GM21528 (cell line): ENCODE measurements at regions not wholly inside any gene's neighbourhood (a gene's known extent, or its start where the extent isn't known, plus 50 kb on each side); places are given as distances from the start of the nearest gene placed in this dataset.

Experiments used
- ATAC-seq: cut with Tn5 transposase; IDR thresholded peaks from one replicate; pipeline ENCODE4 v1.9.1; 2021; ENCODE audit warnings: mild to moderate bottlenecking, moderate library complexity; ENCODE audit not compliant: unreplicated experiment, low FRiP score

- no peak for ATAC-seq
Observed at GRCh38 chr22:47240116-47240515, 477.7 kb downstream of the TBC1D22A start.

DNA sequence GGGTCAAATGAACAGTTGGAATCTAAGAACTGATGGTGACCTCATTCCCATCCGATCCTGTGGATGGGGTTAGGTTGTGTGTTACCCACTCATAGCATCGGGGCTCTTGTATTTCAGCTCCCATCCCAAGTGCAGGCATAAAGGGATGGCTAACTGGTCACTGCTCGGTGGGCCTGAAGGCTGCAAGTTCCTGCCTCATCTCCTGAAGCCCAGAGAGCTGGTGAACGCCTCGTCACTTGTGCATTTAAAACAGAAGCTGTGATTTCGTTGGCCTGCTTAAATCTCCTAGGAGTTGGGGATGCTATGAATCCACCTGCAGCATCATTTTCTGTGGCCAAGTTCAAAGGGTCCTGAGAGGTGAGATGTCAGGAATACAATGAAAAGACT is 477.0 kb downstream of the TBC1D22A start:
- no peak for ATAC-seq

- no peak for ATAC-seq
Observed at GRCh38 chr22:47238690-47239473, 476.4 kb downstream of the TBC1D22A start.

GRCh38 chr22:47237890-47238480 is 475.5 kb downstream of the TBC1D22A start:
- no peak for ATAC-seq

DNA sequence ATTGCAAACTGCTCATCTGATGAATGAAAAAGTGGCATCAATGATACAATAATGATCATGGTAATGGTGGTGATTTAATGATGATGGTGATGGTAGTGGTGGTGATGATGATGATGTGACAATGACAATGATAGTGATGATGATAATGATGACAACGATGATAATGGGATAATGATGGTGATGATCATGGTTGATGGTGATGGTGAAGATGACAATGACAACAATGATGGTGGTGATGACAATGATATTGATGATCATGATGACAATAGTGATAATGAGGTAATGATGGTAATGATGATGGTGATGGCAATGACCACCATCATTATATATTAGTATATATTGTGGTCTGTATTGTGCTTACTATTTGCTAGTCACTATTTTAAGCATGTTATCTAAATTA is 474.3 kb downstream of the TBC1D22A start:
- ATAC-seq, result no peak

DNA sequence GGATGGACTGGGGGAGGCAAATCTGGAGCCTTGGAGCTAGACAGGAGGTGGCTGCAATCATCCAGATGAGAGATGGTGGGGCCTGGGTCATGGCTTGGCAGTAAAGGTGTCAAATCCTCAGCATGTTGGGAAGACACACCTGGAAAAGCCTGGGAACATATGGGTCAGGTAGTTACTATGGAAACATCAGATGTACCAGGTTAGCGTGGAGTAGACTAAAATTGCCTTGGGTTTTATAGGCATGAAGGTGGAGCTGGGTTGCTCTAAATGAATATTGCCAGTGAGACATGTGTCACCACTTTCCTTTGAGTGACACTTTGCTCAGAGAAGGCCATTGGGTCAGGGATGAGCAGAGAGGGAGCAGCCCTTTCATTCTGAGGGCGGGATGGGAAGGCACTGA is 473.7 kb downstream of the TBC1D22A start:
- no peak for ATAC-seq

- no peak for ATAC-seq
Observed at GRCh38 chr22:47233316-47234243, 471.1 kb downstream of the TBC1D22A start.

DNA sequence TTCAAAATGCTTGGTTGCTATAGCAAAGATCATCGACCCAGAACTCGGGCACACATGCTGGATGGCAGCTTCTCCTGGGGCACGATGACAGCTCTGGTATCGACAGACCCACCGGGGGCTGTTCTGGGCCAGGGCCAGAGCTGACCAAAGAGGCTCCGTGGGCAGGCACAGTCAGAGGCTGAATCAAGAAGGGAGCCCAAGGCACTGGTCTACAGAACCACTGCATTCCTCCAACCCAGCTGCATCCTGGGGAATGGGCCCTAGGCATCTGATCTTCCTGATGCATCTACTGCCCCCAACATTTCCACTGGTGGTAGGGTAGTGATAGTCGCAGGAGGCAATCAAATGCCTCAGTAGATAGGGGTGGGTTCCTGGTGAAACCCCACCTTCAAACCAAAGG is 470.3 kb downstream of the TBC1D22A start:
- no peak for ATAC-seq

DNA sequence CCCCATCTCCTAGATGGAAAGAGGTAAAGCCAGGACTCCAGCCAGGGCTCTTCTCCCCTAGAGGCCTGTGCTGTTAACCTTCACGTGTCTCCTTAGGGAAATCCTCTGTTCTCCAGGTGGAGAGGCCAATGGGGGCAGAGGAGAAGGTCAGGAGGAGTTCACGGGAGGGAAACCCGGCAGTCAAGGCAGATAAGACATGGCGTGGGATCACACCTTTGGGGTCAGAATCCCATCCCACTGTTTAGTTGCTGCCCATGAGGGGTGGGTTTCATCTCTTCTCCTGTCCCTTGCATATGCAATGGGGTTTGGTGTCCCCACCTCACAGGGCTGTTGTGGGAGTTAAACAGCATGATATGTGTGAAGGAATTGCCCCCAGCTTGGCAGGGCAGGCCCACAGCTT is 469.7 kb downstream of the TBC1D22A start:
- no peak for ATAC-seq

GRCh38 chr22:47231759-47232158 is 469.3 kb downstream of the TBC1D22A start:
- no peak for ATAC-seq

DNA sequence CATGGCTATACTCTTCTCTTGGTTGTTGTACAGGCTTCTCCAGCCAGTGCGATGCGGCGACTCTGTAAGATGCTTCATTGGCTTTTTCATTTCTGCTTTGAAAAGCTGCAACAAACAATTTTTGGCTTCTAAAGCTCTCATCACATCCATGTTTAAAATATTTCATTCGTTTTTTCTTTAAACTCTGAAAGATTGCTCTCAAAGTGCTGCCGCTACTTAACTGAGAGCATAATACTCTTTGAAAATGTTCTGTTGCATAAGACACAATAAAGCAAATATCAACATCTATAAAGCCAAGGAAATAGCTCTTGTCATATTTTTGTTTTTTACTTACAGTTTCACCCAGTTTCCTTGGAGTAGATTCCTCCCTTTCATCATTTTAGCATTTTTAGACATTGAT is 468.3 kb downstream of the TBC1D22A start:
- ATAC-seq, result no peak

- no peak for ATAC-seq
Observed at GRCh38 chr22:47230251-47230650, 467.8 kb downstream of the TBC1D22A start.

- ATAC-seq, result no peak
Observed at GRCh38 chr22:47228767-47229166, 466.3 kb downstream of the TBC1D22A start.

DNA sequence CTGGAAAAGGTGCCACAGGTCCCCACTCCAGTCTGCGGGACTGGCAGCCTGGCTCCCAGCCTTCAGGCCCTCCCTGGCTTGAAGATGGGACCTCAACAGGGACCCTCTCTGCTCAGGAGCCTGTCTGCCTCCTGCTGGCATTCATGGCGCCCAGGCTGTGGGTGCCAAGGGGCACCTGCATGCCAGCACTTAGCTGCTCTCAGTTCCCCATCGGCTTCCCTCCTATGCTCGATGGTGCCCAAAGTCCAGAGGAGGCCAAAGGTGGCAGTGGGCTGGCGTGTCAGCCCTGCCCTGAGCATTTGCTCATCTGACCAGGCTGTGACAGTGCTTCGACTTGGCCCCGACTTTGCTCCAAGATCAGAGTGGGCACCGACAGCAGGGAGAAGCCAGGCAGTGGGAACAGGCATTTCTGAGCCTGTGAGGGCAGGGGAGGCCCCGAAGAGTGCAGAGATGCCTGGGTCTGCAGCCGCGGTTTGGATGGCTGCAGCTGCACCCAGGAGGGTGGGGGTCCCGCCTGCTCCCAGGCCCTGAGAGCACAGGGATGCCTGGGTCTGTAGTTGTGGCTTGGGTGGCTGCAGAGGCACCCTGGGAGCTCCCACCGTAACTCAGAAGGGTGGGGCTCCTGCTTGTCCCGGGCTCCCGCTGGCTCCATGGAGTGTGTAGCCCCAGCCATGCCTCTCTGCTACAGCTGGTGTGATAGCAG is 463.6 kb downstream of the TBC1D22A start:
- no peak for ATAC-seq

DNA sequence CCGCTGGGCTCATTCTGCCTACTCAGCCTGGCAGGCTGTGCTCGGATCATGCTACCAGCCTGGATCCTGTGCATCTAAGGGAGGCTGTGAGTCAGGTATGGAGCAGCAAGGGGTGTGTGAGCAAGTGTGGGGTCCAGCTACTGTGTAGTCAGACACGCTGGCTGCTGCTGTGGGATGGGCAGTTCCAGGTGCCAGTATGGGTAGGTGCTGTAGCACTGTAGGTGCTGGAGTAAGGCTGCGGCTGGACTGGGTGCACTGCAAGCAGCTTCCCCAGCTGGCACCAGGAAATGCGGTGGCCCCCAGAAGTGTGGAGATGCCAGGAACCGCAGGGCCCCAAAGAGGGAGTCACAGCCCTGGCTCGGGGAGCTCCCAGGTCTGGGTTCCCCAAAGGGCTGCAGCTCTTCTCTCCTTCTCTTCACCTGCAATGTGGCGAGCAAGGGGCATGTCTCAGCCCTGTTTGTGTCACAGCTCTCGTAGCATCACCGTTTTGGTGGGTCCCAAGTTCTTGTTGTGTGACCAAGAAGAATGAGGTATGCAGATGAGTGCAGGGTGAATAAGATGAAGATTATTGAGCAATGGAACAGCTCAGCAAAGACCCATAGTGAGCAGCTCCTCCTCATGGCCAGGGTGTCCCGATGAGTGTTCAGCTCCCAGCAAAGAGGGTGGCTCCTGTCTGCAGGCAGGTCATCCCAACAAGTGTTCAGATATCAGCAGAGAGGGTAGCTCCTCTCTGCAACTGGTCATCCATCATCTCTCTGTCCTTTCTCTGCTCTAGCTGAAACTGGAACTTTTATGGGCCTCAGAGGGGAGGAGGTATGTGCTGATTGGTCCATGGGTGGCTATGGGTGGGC is 462.9 kb downstream of the TBC1D22A start:
- ATAC-seq, result no peak
